ENCODE measurements at regions not wholly inside any gene's neighbourhood (a gene's known extent, or its start where the extent isn't known, plus 50 kb on each side); places are given as distances from the start of the nearest gene placed in this dataset.

GRCh38 chr1:195637539-195637938, 970.7 kb downstream of the KCNT2 start:
- no peak for TF ChIP-seq CTCF (IDR thresholded peaks at IDR 0.05; ENCODE audit: borderline replicate concordance, extremely low read depth, low read length, poor library complexity, severe bottlenecking)
- TF ChIP-seq EZH2 (IDR thresholded peaks at IDR 0.05; ENCODE audit: borderline replicate concordance, low read depth, low read length, severe bottlenecking) = no peak
